Smooth muscle cell (in vitro differentiated cells): ENCODE measurements at regions not wholly inside any gene's neighbourhood (a gene's known extent, or its start where the extent isn't known, plus 50 kb on each side); places are given as distances from the start of the nearest gene placed in this dataset.
"Not testable (repeated sequence)": the region's sequence is repeated elsewhere in the genome, so short reads cannot be mapped to it uniquely, and the experiment has no call there.

Experiments used
- DNase-seq: peaks from one replicate; lab custom pipeline; 2025; ENCODE audit not compliant: unreplicated experiment; lab: John Stamatoyannopoulos, UW
- H2AFZ ChIP-seq: fragments of 200-600 bp; sonication (generic); 2 replicates; pipeline ENCODE4 v1.6.0; 2016; ENCODE audit warnings: antibody characterized with exemption, low read depth, mild to moderate bottlenecking
- H3F3A ChIP-seq: fragments of 200-600 bp; sonication (generic); 2 replicates; pipeline ENCODE4 v1.6.0; 2017; ENCODE audit warnings: antibody characterized with exemption, low read depth
- H3K27ac ChIP-seq: fragments of 200-600 bp; sonication (generic); 2 replicates; pipeline ENCODE4 v1.5.1; 2016; ENCODE audit warnings: low read depth, mild to moderate bottlenecking
- H3K27me3 ChIP-seq: fragments of 200-600 bp; sonication (generic); 2 replicates; pipeline ENCODE4 v1.6.1; 2016; ENCODE audit warnings: low read depth, mild to moderate bottlenecking
- H3K36me3 ChIP-seq: fragments of 200-600 bp; sonication (generic); 2 replicates; pipeline ENCODE4 v1.5.1; 2016; ENCODE audit warnings: low read depth
- H3K4me1 ChIP-seq: fragments of 200-600 bp; sonication (generic); 2 replicates; pipeline ENCODE4 v1.5.1; 2016; ENCODE audit warnings: low read depth
- H3K4me2 ChIP-seq: fragments of 200-600 bp; sonication (generic); 2 replicates; pipeline ENCODE4 v1.6.0; 2016; ENCODE audit warnings: mild to moderate bottlenecking
- H3K4me3 ChIP-seq: fragments of 200-600 bp; sonication (generic); 2 replicates; pipeline ENCODE4 v1.5.1; 2016; ENCODE audit warnings: mild to moderate bottlenecking
- H3K79me2 ChIP-seq: fragments of 200-600 bp; sonication (generic); 2 replicates; pipeline ENCODE4 v1.6.0; 2016; ENCODE audit warnings: low read depth, mild to moderate bottlenecking
- H3K9ac ChIP-seq: fragments of 200-600 bp; sonication (generic); 2 replicates; pipeline ENCODE4 v1.6.0; 2016; ENCODE audit warnings: low read depth
- H3K9me3 ChIP-seq: fragments of 200-600 bp; sonication (generic); replicated peaks from 2 replicates; pipeline ENCODE4 v1.5.1; 2016; ENCODE audit warnings: low read depth
- H4K20me1 ChIP-seq: fragments of 200-600 bp; sonication (generic); 2 replicates; pipeline ENCODE4 v1.6.0; 2016; ENCODE audit warnings: low read depth
- CTCF ChIP-seq: fragments of 200-600 bp; sonication (generic); IDR thresholded peaks from 2 replicates; pipeline ENCODE4 v1.5.1; 2017; ENCODE audit warnings: borderline replicate concordance, mild to moderate bottlenecking, antibody characterized with exemption; ENCODE audit not compliant: insufficient read depth, poor library complexity, severe bottlenecking
- WGBS: methylation state at CpG from one replicate; pipeline ENCODE4 v1.1.7; 2016; ENCODE audit warnings: low lambda C conversion rate; 5-methylcytosine and 5-hydroxymethylcytosine counted together

- Histone ChIP-seq H3K4me2 (peak overlapping the region; percentile 66), H2AFZ (peak overlapping the region; percentile 78), H3K36me3 (no peaks in the 10 kb centered on the region), H3K4me3 (no peak overlapping the region), H3K79me2 (no peaks in the 10 kb centered on the region), H4K20me1 (no peaks in the 10 kb centered on the region), H3K27ac (peak overlapping the region; percentile 19), H3K9me3 (no peaks in the 10 kb centered on the region), H3F3A (peaks cover 9% of the 10 kb centered on the region), H3K27me3 (no peaks in the 10 kb centered on the region), H3K9ac (no peak overlapping the region), H3K4me1 (no peaks in the 10 kb centered on the region)
- no peak for DNase-seq
- WGBS = 93% methylated on average over 8 of the region's 8 CpGs
- TF ChIP-seq CTCF = no peak
Observed at GRCh38 chr6:18042536-18043145, 55.2 kb upstream of the KIF13A start.

- no peak overlapping the region for H2AFZ ChIP-seq
- no peak overlapping the region for H3K4me3 ChIP-seq
- 94% methylated on average over 3 of the region's 3 CpGs for WGBS
- no peak overlapping the region for H3K27ac ChIP-seq
- no peaks in the 10 kb centered on the region for H3K4me1 ChIP-seq
- H4K20me1 ChIP-seq = no peaks in the 10 kb centered on the region
- H3K36me3 ChIP-seq = no peaks in the 10 kb centered on the region
- no peaks in the 10 kb centered on the region for H3K27me3 ChIP-seq
- H3K4me2 ChIP-seq = no peak overlapping the region
- H3F3A ChIP-seq = peaks cover 9% of the 10 kb centered on the region
- no peak overlapping the region for H3K9ac ChIP-seq
- no peaks in the 10 kb centered on the region for H3K79me2 ChIP-seq
- no peak for DNase-seq
- no peaks in the 10 kb centered on the region for H3K9me3 ChIP-seq
- TF ChIP-seq CTCF = no peak
Observed at GRCh38 chr6:18039481-18039880, 52.0 kb upstream of the KIF13A start.

GRCh38 chr6:18038235-18038634, 50.8 kb upstream of the KIF13A start:
- H2AFZ ChIP-seq, H3K79me2 ChIP-seq, H3F3A ChIP-seq, H4K20me1 ChIP-seq, H3K36me3 ChIP-seq, H3K9me3 ChIP-seq, H3K27me3 ChIP-seq, H3K4me1 ChIP-seq, H3K27ac ChIP-seq, H3K4me3 ChIP-seq, DNase-seq, H3K4me2 ChIP-seq, H3K9ac ChIP-seq: not testable (repeated sequence)
- 90% methylated on average over 1 of the region's 1 CpG for WGBS
